ENCODE measurements at regions not wholly inside any gene's neighbourhood (a gene's known extent, or its start where the extent isn't known, plus 50 kb on each side); places are given as distances from the start of the nearest gene placed in this dataset.

DNA sequence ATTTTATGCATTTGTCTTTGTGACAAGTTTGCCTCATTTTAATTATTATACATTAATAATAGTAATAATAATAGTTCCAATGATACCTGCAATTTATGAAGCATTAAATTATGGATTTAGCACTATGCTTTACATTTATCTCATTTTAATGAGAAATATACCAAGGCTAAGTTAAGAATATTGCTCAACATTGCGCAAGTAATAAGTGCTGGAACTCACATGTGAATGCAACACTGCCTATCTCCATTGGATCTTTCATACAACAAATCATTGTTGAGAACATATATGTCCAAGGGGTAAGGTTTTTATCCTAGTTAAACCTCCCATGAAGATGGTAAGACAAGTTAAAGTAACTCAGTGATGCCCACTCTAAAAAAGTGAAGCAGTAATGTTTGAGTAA lies 703.7 kb upstream of the SOX9 start:
- intact Hi-C loops (cut with DNase I): no loop called here
- TF ChIP-seq POLR2AphosphoS5 (IDR thresholded peaks at IDR 0.05; ENCODE audit: insufficient read depth in 1 of 2, low read depth in 1 of 2) (no peak), POLR2A (IDR thresholded peaks at IDR 0.05) (no peak)
- no peak for DNase-seq (ENCODE audit: extremely low spot score in 2 of 2)
- H3K27me3 ChIP-seq: no peaks in the 10 kb centered on the region
- H3K36me3 ChIP-seq: no peaks in the 10 kb centered on the region
- no peaks in the 10 kb centered on the region for H3K9me3 ChIP-seq
- H3K27ac ChIP-seq: no peak overlapping the region
- H3K4me1 ChIP-seq: no peaks in the 10 kb centered on the region
- H3K4me3 ChIP-seq: no peak overlapping the region

DNA sequence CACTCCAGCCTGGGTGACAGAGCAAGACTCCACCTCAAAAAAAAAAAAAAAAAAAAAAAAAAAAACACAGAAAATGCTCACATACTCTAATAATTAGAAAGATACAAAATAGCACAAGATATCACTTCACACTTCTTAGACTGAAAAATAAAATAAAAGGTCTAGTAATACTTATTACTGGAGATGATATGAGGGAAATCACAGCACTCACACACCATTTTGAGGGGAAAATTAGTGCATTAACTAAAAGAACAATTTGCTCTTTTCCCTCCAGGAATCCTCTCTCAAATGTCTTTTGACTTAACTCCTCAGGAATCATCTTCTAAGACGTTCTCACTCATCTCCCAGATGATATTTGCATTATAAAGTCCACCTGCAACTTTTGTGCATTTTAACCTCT lies 697.9 kb upstream of the SOX9 start:
- DNase-seq (ENCODE audit: extremely low spot score in 2 of 2): no peak
- intact Hi-C loops (cut with DNase I): no loop called here
- Histone ChIP-seq H3K4me1 (no peaks in the 10 kb centered on the region), H3K4me3 (no peak overlapping the region), H3K9me3 (no peaks in the 10 kb centered on the region), H3K36me3 (no peaks in the 10 kb centered on the region), H3K27ac (no peak overlapping the region), H3K27me3 (no peaks in the 10 kb centered on the region)
- TF ChIP-seq POLR2A (IDR thresholded peaks at IDR 0.05) (no peak), POLR2AphosphoS5 (IDR thresholded peaks at IDR 0.05; ENCODE audit: insufficient read depth in 1 of 2, low read depth in 1 of 2) (no peak)
- TF ChIP-seq, protein P1, sequence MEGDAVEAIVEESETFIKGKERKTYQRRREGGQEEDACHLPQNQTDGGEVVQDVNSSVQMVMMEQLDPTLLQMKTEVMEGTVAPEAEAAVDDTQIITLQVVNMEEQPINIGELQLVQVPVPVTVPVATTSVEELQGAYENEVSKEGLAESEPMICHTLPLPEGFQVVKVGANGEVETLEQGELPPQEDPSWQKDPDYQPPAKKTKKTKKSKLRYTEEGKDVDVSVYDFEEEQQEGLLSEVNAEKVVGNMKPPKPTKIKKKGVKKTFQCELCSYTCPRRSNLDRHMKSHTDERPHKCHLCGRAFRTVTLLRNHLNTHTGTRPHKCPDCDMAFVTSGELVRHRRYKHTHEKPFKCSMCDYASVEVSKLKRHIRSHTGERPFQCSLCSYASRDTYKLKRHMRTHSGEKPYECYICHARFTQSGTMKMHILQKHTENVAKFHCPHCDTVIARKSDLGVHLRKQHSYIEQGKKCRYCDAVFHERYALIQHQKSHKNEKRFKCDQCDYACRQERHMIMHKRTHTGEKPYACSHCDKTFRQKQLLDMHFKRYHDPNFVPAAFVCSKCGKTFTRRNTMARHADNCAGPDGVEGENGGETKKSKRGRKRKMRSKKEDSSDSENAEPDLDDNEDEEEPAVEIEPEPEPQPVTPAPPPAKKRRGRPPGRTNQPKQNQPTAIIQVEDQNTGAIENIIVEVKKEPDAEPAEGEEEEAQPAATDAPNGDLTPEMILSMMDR (IDR thresholded peaks at IDR 0.05): no peak

DNA sequence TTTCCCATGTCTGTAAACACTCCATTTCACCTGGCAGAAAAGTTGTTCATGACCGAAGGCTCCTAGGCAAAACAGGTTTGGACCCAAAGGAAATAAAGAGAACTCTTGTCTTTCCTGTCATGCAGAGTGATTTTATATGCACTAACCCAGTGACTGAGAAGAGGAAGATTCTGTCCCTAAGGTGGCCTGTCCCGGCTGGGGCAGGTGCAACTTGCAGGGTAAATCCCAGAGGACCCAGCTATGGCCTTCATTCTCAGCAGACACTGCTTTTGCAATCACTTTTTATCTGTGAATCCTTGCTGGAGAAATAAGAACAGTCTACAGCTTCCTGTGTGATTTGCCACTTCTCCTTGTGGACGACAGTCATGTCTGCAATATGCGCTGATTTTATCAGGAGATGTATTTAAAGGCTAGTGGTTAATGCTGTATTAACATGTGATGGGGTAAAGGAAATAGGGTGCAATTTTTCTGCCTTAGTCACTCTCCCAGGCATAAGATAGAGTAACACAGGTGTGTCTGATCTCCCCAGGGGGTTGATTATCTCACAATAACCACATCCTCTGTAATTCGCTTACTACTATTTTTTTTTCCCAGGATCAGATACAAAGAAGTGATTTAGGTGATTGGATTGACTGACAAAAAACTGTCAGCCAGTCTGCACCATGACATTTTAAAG lies 696.8 kb upstream of the SOX9 start:
- H3K27me3 ChIP-seq: no peaks in the 10 kb centered on the region
- intact Hi-C loops (cut with DNase I): no loop called here
- H3K36me3 ChIP-seq: no peaks in the 10 kb centered on the region
- no peak overlapping the region for H3K4me3 ChIP-seq
- TF ChIP-seq POLR2AphosphoS5 (IDR thresholded peaks at IDR 0.05; ENCODE audit: insufficient read depth in 1 of 2, low read depth in 1 of 2) (no peak), POLR2A (IDR thresholded peaks at IDR 0.05) (no peak)
- TF ChIP-seq, protein P1 (IDR thresholded peaks at IDR 0.05): no peak
- DNase-seq (ENCODE audit: extremely low spot score in 2 of 2): no peak
- H3K9me3 ChIP-seq: no peaks in the 10 kb centered on the region
- H3K27ac ChIP-seq: no peak overlapping the region
- H3K4me1 ChIP-seq: no peaks in the 10 kb centered on the region

DNA sequence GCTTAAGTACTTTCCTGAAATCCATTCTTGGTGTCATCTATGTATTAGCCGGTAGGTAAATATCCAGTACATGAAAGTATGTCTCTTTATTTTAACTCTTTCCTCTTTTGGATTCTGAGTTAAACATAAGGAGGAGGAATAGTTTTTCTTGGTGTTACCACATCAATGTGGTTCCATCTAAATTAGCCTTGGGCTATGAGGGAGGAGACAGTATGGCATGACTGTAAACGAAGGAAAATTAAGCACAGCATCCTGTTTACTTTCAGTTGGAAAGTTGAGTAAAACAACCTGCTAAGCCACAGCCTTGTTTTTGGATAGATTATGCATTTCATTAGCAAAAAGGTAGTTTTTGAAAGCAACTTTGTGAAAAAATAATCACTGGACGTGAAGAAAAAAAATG lies 693.0 kb upstream of the SOX9 start:
- Histone ChIP-seq H3K36me3 (no peaks in the 10 kb centered on the region), H3K27ac (no peak overlapping the region), H3K4me1 (no peaks in the 10 kb centered on the region), H3K9me3 (no peaks in the 10 kb centered on the region), H3K27me3 (no peaks in the 10 kb centered on the region), H3K4me3 (no peak overlapping the region)
- TF ChIP-seq POLR2AphosphoS5 (IDR thresholded peaks at IDR 0.05; ENCODE audit: insufficient read depth in 1 of 2, low read depth in 1 of 2) (no peak), POLR2A (IDR thresholded peaks at IDR 0.05) (no peak)
- TF ChIP-seq, protein P1 (IDR thresholded peaks at IDR 0.05): no peak
- intact Hi-C loops (cut with DNase I): no loop called here
- no peak for DNase-seq (ENCODE audit: extremely low spot score in 2 of 2)

DNA sequence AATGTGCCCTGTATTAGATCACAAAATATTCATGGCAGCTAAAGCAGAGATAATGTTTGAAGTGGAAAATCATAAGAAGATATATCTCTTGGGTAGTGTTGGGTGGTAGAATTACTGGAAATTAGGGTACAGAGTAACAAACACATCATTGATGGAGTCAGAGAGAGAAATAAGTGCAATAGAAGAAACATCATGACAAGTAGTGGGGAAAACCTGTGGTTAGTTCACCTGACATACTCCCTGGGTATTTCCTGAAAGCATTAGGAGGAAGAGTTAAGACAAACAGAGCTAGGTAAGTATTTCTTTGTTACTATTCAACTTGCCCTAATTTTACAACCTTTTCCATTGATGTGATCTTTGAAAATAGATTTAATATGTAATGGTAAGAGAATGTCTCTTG lies 691.9 kb upstream of the SOX9 start:
- H3K4me1 ChIP-seq: no peaks in the 10 kb centered on the region
- TF ChIP-seq POLR2AphosphoS5 (IDR thresholded peaks at IDR 0.05; ENCODE audit: insufficient read depth in 1 of 2, low read depth in 1 of 2) (no peak), POLR2A (IDR thresholded peaks at IDR 0.05) (no peak)
- TF ChIP-seq, protein P1 (IDR thresholded peaks at IDR 0.05): no peak
- H3K4me3 ChIP-seq: no peak overlapping the region
- no peaks in the 10 kb centered on the region for H3K27me3 ChIP-seq
- H3K9me3 ChIP-seq: no peaks in the 10 kb centered on the region
- DNase-seq (ENCODE audit: extremely low spot score in 2 of 2): no peak
- intact Hi-C loops (cut with DNase I): no loop called here
- H3K36me3 ChIP-seq: no peaks in the 10 kb centered on the region
- H3K27ac ChIP-seq: no peak overlapping the region

Measured in vagina (tissue), 2 donors.